Kidney (tissue), 13 donors: ENCODE measurements at regions not wholly inside any gene's neighbourhood (a gene's known extent, or its start where the extent isn't known, plus 50 kb on each side); places are given as distances from the start of the nearest gene placed in this dataset.
A peak's percentile ranks its signal among the peaks of the same experiment; 100 is the strongest.

ENCODE experiments used
- DNase-seq, 5 donors: peaks; one replicate each; pipeline ENCODE4 v3.0.0-alpha.2; 2013 to 2020
- FAIRE-seq: peaks from 2 replicates; lab custom pipeline; 2012; peaks lifted over from hg19 to GRCh38; lab: Jason Lieb, UNC
- H3K27ac ChIP-seq, 2 donors: one replicate each; pipeline ENCODE4 v1.7.0; 2013; ENCODE audit warnings: low read depth in 2 of 2, low read length in 2 of 2, inconsistent platforms in 1 of 2
- H3K27me3 ChIP-seq: one replicate; pipeline ENCODE4 v1.7.1; 2013; ENCODE audit warnings: low read length, inconsistent platforms; ENCODE audit not compliant: control insufficient read depth, insufficient read depth
- H3K36me3 ChIP-seq, 3 donors: one replicate each; pipeline versions ENCODE4 v1.7.0 to v1.7.1; 2013; ENCODE audit warnings: low read length in 3 of 3, control low read depth in 1 of 3, inconsistent platforms in 1 of 3; ENCODE audit not compliant: insufficient read depth in 3 of 3, control insufficient read depth in 2 of 3
- H3K4me1 ChIP-seq, 3 donors: one replicate each; pipeline versions ENCODE4 v1.7.0 to v1.7.1; 2013; ENCODE audit warnings: low read length in 3 of 3, inconsistent platforms in 1 of 3, low read depth in 1 of 3; ENCODE audit not compliant: control insufficient read depth in 2 of 3, insufficient read depth in 2 of 3
- H3K4me3 ChIP-seq, 3 donors: one replicate each; pipeline versions ENCODE4 v1.7.0 to v1.8.1; 2013; ENCODE audit warnings: low read length in 3 of 3, control low read depth in 1 of 3, inconsistent platforms in 1 of 3
- H3K9ac ChIP-seq, 3 donors: one replicate each; pipeline versions ENCODE4 v1.7.0 to v1.7.1; 2013; ENCODE audit warnings: low read length in 3 of 3, control low read depth in 1 of 3, inconsistent platforms in 1 of 3
- H3K9me3 ChIP-seq, 3 donors: one replicate each; pipeline versions ENCODE4 v1.7.0 to v1.7.1; 2013; ENCODE audit warnings: low read length in 3 of 3, control low read depth in 1 of 3, inconsistent platforms in 1 of 3; ENCODE audit not compliant: control insufficient read depth in 2 of 3, insufficient read depth in 1 of 3
- CTCF ChIP-seq: IDR thresholded peaks from 3 replicates; pipeline ENCODE4 v1.5.1; 2012; ENCODE audit warnings: mild to moderate bottlenecking, moderate library complexity, borderline replicate concordance; ENCODE audit not compliant: insufficient read depth; ENCODE audit errors: extremely low read depth
- intact Hi-C: fragments of 100-400 bp; cut with DNase I; formaldehyde crosslinking; loops from one replicate; pipeline ENCODE4 v1.11.1; 2022
- donor health status: control.
- donor health status: control.
- donor health status: control.
- donor health status: control.
- donor health status: control.
- donor health status: DM: yes; HTN: yes; CAD: no.
- donor health status: Normal renal cell carcinoma (clear cell type).

DNA sequence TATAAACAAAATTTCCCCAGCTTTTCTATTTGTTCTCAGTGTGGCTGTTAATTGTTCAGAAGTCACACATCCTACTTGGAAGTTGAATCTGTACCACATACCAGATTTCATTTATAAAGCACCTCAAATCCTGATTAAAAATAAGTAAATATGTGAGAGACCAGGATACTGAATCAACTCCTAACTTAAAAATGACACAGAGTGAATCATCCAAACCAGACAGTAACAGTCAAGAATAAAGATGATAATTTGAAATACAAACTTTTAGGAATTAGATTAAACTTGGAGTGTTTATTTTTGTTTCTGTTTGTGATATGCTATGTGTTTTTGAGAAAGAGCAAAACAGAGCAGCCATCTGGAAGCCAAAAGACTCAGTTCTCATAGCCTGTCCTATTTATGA, 633.2 kb upstream of the RORB start:
- H3K9ac ChIP-seq = no peak overlapping the region
- no peak for TF ChIP-seq CTCF
- H3K27ac ChIP-seq = no peak overlapping the region
- H3K36me3 ChIP-seq = no peaks in the 10 kb centered on the region
- H3K27me3 ChIP-seq = no peaks in the 10 kb centered on the region
- H3K4me3 ChIP-seq = no peak overlapping the region
- DNase-seq (no peak), FAIRE-seq (no peak)
- no peaks in the 10 kb centered on the region for H3K9me3 ChIP-seq
- intact Hi-C loops = no loop called here
- H3K4me1 ChIP-seq = no peaks in the 10 kb centered on the region

DNA sequence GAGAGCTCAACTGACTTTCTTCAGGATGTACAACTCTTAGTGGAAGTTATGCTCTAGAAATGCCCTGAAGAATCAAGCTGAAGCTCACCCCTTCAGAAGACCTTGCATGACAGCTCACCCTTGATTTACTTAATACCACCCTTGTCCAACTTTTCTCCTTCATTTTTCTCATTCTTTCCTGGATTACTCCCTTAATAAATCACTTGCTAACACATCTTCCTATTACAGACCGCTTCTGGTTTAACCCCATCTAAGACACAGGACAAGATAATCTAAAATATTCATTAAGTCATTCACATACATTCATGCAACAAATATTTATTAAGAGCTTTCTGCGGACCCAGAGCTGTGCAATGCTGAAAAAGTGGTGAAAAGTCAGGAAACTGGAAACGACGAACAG, 630.7 kb upstream of the RORB start:
- no peaks in the 10 kb centered on the region for H3K9me3 ChIP-seq
- H3K9ac ChIP-seq = no peak overlapping the region
- no peaks in the 10 kb centered on the region for H3K36me3 ChIP-seq
- no peak overlapping the region for H3K27ac ChIP-seq
- FAIRE-seq (no peak), DNase-seq (no peak)
- H3K27me3 ChIP-seq = no peaks in the 10 kb centered on the region
- intact Hi-C loops = no loop called here
- H3K4me1 ChIP-seq = no peaks in the 10 kb centered on the region
- TF ChIP-seq CTCF = no peak
- no peak overlapping the region for H3K4me3 ChIP-seq

DNA sequence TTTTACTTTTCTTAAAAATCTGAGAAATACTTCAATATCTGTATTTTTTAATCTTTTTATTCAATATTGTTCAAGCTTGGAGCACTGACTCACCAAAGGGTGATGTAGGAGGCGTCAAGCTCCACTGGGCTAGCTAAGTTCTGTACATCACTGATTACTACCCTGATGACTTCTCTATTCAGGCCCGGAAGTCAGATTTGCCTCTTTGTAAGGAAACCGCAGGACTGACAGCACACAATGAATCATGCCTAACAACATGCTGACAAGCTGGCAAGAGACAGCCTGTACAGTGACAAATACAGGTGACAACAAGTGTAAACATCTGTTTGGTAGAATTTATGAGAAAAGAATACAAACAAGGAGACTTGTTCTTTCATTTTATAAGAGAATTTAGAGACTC, 627.9 kb upstream of the RORB start:
- TF ChIP-seq CTCF = no peak
- Histone ChIP-seq H3K27me3 (no peaks in the 10 kb centered on the region), H3K9me3 (no peaks in the 10 kb centered on the region), H3K9ac (no peak overlapping the region), H3K36me3 (no peaks in the 10 kb centered on the region), H3K4me1 (no peaks in the 10 kb centered on the region), H3K4me3 (no peak overlapping the region), H3K27ac (no peak overlapping the region)
- FAIRE-seq (no peak), DNase-seq (peak in 3 of 5 donors; percentile 15 to 60 (median 46))
- intact Hi-C loops = no loop called here

GRCh38 chr9:73871636-73872035, 625.5 kb upstream of the RORB start:
- FAIRE-seq = no peak
- no peak overlapping the region for H3K9ac ChIP-seq
- H3K27me3 ChIP-seq = no peaks in the 10 kb centered on the region
- TF ChIP-seq CTCF = no peak
- no peak overlapping the region for H3K4me3 ChIP-seq
- no peaks in the 10 kb centered on the region for H3K9me3 ChIP-seq
- no peak overlapping the region for H3K27ac ChIP-seq
- intact Hi-C loops = no loop called here
- H3K4me1 ChIP-seq = no peaks in the 10 kb centered on the region
- H3K36me3 ChIP-seq = no peaks in the 10 kb centered on the region
- DNase-seq = peak in 2 of 5 donors; percentile 20 to 28
